H9 (cell line): ENCODE measurements at regions not wholly inside any gene's neighbourhood (a gene's known extent, or its start where the extent isn't known, plus 50 kb on each side); places are given as distances from the start of the nearest gene placed in this dataset.

Experiments
- DNase-seq: peaks from one replicate; pipeline ENCODE4 v3.0.0-alpha.2; 2017
- H2AFZ ChIP-seq: one replicate; pipeline ENCODE4 v1.6.1; 2013; ENCODE audit warnings: mild to moderate bottlenecking, low read length, control low read depth, moderate library complexity
- H2AK5ac ChIP-seq: 2 replicates; pipeline ENCODE4 v1.6.1; 2013; ENCODE audit warnings: low read length, control low read depth, mixed read lengths; ENCODE audit not compliant: insufficient read length
- H2BK120ac ChIP-seq: one replicate; pipeline ENCODE4 v1.6.1; 2013; ENCODE audit warnings: low read depth, mild to moderate bottlenecking, low read length, control low read depth, inconsistent platforms; ENCODE audit not compliant: poor library complexity, severe bottlenecking
- H2BK12ac ChIP-seq: 2 replicates; pipeline ENCODE4 v1.6.1; 2013; ENCODE audit warnings: low read length, control low read depth, mixed read lengths, low read depth; ENCODE audit not compliant: insufficient read length
- H2BK15ac ChIP-seq: 2 replicates; pipeline ENCODE4 v1.6.1; 2013; ENCODE audit warnings: low read depth, low read length, control low read depth
- H2BK20ac ChIP-seq: one replicate; pipeline ENCODE4 v1.6.1; 2013; ENCODE audit warnings: low read depth, mild to moderate bottlenecking, low read length, control low read depth, inconsistent platforms; ENCODE audit not compliant: poor library complexity, severe bottlenecking
- H2BK5ac ChIP-seq: 2 replicates; pipeline ENCODE4 v1.6.1; 2013; ENCODE audit warnings: low read length, control low read depth, mixed read lengths; ENCODE audit not compliant: insufficient read length
- H3K14ac ChIP-seq: 2 replicates; pipeline ENCODE4 v1.6.1; 2013; ENCODE audit warnings: low read length, control low read depth; ENCODE audit not compliant: insufficient read depth
- H3K18ac ChIP-seq: 2 replicates; pipeline ENCODE4 v1.6.1; 2013; ENCODE audit warnings: low read depth, mild to moderate bottlenecking, mixed read lengths, low read length, control low read depth; ENCODE audit not compliant: insufficient read length
- H3K23ac ChIP-seq: 2 replicates; pipeline ENCODE4 v1.6.1; 2013; ENCODE audit warnings: low read length, control low read depth, mixed read lengths, low read depth; ENCODE audit not compliant: insufficient read length
- H3K23me2 ChIP-seq: 2 replicates; pipeline ENCODE4 v1.6.1; 2013; ENCODE audit warnings: low read depth, mild to moderate bottlenecking, mixed read lengths, low read length, control low read depth; ENCODE audit not compliant: insufficient read length, poor library complexity, severe bottlenecking
- H3K27ac ChIP-seq: 2 replicates; pipeline ENCODE4 v1.5.1; 2013; ENCODE audit warnings: low read length, control low read depth, mixed read lengths, low read depth; ENCODE audit not compliant: insufficient read length
- H3K27me3 ChIP-seq: 2 replicates; pipeline ENCODE4 v1.6.1; 2013; ENCODE audit warnings: low read length, control low read depth, inconsistent platforms; ENCODE audit not compliant: insufficient read depth
- H3K4ac ChIP-seq: 2 replicates; pipeline ENCODE4 v1.6.1; 2013; ENCODE audit warnings: low read depth, mild to moderate bottlenecking, control low read depth, inconsistent platforms, low read length, moderate library complexity
- H3K4me1 ChIP-seq: 2 replicates; pipeline ENCODE4 v1.6.1; 2013; ENCODE audit warnings: low read length, control low read depth, inconsistent platforms; ENCODE audit not compliant: insufficient read depth
- H3K4me2 ChIP-seq: 2 replicates; pipeline ENCODE4 v1.6.1; 2013; ENCODE audit warnings: low read length, control low read depth, mixed read lengths; ENCODE audit not compliant: insufficient read length, insufficient read depth
- H3K56ac ChIP-seq: 2 replicates; pipeline ENCODE4 v1.6.1; 2013; ENCODE audit warnings: low read depth, mild to moderate bottlenecking, mixed read lengths, low read length, control low read depth; ENCODE audit not compliant: insufficient read length
- H3K79me1 ChIP-seq: 2 replicates; pipeline ENCODE4 v1.6.1; 2013; ENCODE audit warnings: low read depth, mild to moderate bottlenecking, moderate library complexity, low read length, control low read depth, inconsistent platforms; ENCODE audit not compliant: insufficient read depth, poor library complexity, severe bottlenecking
- H3K79me2 ChIP-seq: 2 replicates; pipeline ENCODE4 v1.6.1; 2013; ENCODE audit warnings: low read length, control low read depth, inconsistent platforms; ENCODE audit not compliant: insufficient read depth
- H3K9ac ChIP-seq: 2 replicates; pipeline ENCODE4 v1.6.1; 2013; ENCODE audit warnings: low read length, control low read depth, mixed read lengths; ENCODE audit not compliant: insufficient read length; ENCODE audit errors: extremely low read depth
- H3K9me3 ChIP-seq: one replicate; pipeline ENCODE4 v1.6.1; 2013; ENCODE audit warnings: low read depth, low read length, inconsistent platforms; ENCODE audit not compliant: control insufficient read depth
- H3T11ph ChIP-seq: one replicate; pipeline ENCODE4 v1.6.1; 2013; ENCODE audit warnings: mild to moderate bottlenecking, low read length, control low read depth, inconsistent platforms
- H4K20me1 ChIP-seq: one replicate; pipeline ENCODE4 v1.6.1; 2013; ENCODE audit not compliant: control insufficient read depth, insufficient read length, insufficient read depth
- H4K5ac ChIP-seq: 2 replicates; pipeline ENCODE4 v1.6.1; 2013; ENCODE audit warnings: low read depth, mild to moderate bottlenecking, mixed read lengths, low read length, control low read depth; ENCODE audit not compliant: insufficient read length
- H4K8ac ChIP-seq: replicated peaks from 2 replicates; pipeline ENCODE4 v1.6.1; 2013; ENCODE audit warnings: low read length, control low read depth, mixed read lengths, low read depth; ENCODE audit not compliant: insufficient read length
- H4K91ac ChIP-seq: 2 replicates; pipeline ENCODE4 v1.6.1; 2013; ENCODE audit warnings: low read depth, mild to moderate bottlenecking, moderate library complexity, mixed read lengths, low read length, control low read depth; ENCODE audit not compliant: insufficient read length
- H3K27ac Mint-ChIP-seq, 3 experiments: 2 replicates in 2 of 3; 3 replicates in 1 of 3; pipeline ENCODE4 v1.8.0; 2020 to 2021; ENCODE audit warnings: mixed read lengths in 3 of 3, mild to moderate bottlenecking in 1 of 3, moderate library complexity in 1 of 3
- H3K27me3 Mint-ChIP-seq: 2 replicates; pipeline ENCODE4 v1.8.0; 2021; ENCODE audit warnings: low read depth, mild to moderate bottlenecking, moderate library complexity, mixed read lengths
- H3K36me3 Mint-ChIP-seq, 3 experiments: 2 replicates in 2 of 3; 3 replicates in 1 of 3; pipeline ENCODE4 v1.8.0; 2020 to 2021; ENCODE audit warnings: low read depth in 3 of 3, mixed read lengths in 3 of 3; ENCODE audit not compliant: insufficient read depth in 1 of 3
- H3K4me1 Mint-ChIP-seq, 2 experiments: 2 replicates each; pipeline ENCODE4 v1.8.0; 2020; ENCODE audit warnings: mixed read lengths in 2 of 2
- H3K4me3 Mint-ChIP-seq, 2 experiments: 2 replicates in 1 of 2; 3 replicates in 1 of 2; pipeline ENCODE4 v1.8.0; 2020 to 2021; ENCODE audit warnings: mild to moderate bottlenecking in 2 of 2, mixed read lengths in 2 of 2, moderate library complexity in 1 of 2
- H3K9me3 Mint-ChIP-seq, 2 experiments: 2 replicates in 1 of 2; 3 replicates in 1 of 2; pipeline ENCODE4 v1.8.0; 2020; ENCODE audit warnings: mild to moderate bottlenecking in 2 of 2, mixed read lengths in 2 of 2, moderate library complexity in 1 of 2
- CTCF ChIP-seq: fragments of 200-600 bp; sonication (generic); conservative IDR thresholded peaks from 3 replicates; pipeline ENCODE4 v1.8.0; 2021; ENCODE audit warnings: antibody characterized with exemption, mild to moderate bottlenecking
- WGBS: extraction: QIAGEN DNeasy Blood & Tissue Kit; methylation state at CpG from one replicate; pipeline ENCODE4 v1.1.7; 2013; ENCODE audit warnings: missing lambda C conversion rate, low lambda C conversion rate, mixed read lengths; ENCODE audit not compliant: insufficient read length; ENCODE audit errors: extremely low coverage; 5-methylcytosine and 5-hydroxymethylcytosine counted together

DNA sequence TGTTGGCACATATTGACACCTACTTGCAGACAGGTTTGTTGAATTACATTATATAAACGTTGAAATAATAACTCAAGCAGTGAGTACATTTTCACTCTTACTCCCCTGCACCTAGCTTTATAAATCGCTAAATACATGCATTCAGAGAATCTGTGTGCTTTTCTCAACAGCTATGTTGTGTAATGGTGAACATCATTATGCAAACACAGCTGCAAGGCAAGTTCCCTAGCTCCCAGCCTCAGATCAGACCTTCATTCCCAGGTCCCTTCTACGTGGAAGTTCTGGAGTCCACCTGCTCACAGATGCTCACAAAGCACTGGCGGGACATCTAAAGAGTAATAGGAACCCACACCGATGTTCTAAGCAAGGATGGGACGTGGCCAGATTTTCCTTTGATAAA, 86.8 kb upstream of the PEG3 start:
- WGBS: no CpG with 5 or more reads among the region's 6 CpGs
- Histone ChIP-seq H3K9ac (no peak overlapping the region), H3K4me2 (no peak overlapping the region), H4K5ac (no peak overlapping the region), H3K79me1 (no peaks in the 10 kb centered on the region), H3K79me2 (no peaks in the 10 kb centered on the region), H3K23me2 (no peaks in the 10 kb centered on the region), H3K18ac (no peak overlapping the region), H3K14ac (no peak overlapping the region), H2AK5ac (no peak overlapping the region), H2AFZ (no peak overlapping the region), H4K91ac (no peak overlapping the region), H2BK120ac (no peak overlapping the region), H2BK5ac (no peak overlapping the region), H3K23ac (no peak overlapping the region), H3K27ac (no peak overlapping the region), H3K9me3 (peaks cover 76% of the 10 kb centered on the region), H3T11ph (no peak overlapping the region), H3K56ac (no peak overlapping the region), H3K27me3 (no peaks in the 10 kb centered on the region), H4K20me1 (no peaks in the 10 kb centered on the region), H3K4me1 (no peaks in the 10 kb centered on the region), H2BK20ac (no peak overlapping the region), H2BK12ac (no peak overlapping the region), H3K4ac (no peak overlapping the region), H4K8ac (no peak overlapping the region), H2BK15ac (no peak overlapping the region)
- Mint-ChIP-seq H3K27me3 (peaks cover 3% of the 10 kb centered on the region; the same call in 1 of the 2 replicates), H3K9me3 (peaks cover 23 to 83% of the 10 kb centered on the region in 2 experiments), H3K36me3 (peaks cover 4 to 27% (median 16%) of the 10 kb centered on the region in 3 experiments; a peak in 6 of 7 replicates), H3K4me1 (no peaks in the 10 kb centered on the region), H3K27ac (no peak overlapping the region), H3K4me3 (no peak overlapping the region)
- no peak for DNase-seq
- TF ChIP-seq CTCF: no peak
